CD4-positive, CD25-positive, alpha-beta regulatory T cell (primary cell): ENCODE measurements at regions not wholly inside any gene's neighbourhood (a gene's known extent, or its start where the extent isn't known, plus 50 kb on each side); places are given as distances from the start of the nearest gene placed in this dataset.

Experiments used
- ATAC-seq, 2 donors: fragments of 150-1000 bp; cut with Tn5 transposase; one replicate each; pipeline ENCODE4 v1.10.0; 2021; ENCODE audit warnings: low read depth in 2 of 2, moderate number of reproducible peaks in 2 of 2, moderate library complexity in 1 of 2
- DNase-seq, 3 donors: peaks; one replicate each; pipeline versions ENCODE4 v3.0.0 to v3.0.0-alpha.2; 2012 to 2022; ENCODE audit warnings: mixed read lengths in 1 of 3
- H3K27ac ChIP-seq: one replicate; pipeline ENCODE4 v1.7.0; 2013; ENCODE audit warnings: mild to moderate bottlenecking, low read length; ENCODE audit not compliant: insufficient read depth, poor library complexity, severe bottlenecking
- H3K27me3 ChIP-seq: one replicate; pipeline ENCODE4 v1.7.0; 2013; ENCODE audit warnings: low read length; ENCODE audit not compliant: control insufficient read depth, insufficient read depth
- H3K36me3 ChIP-seq: one replicate; pipeline ENCODE4 v1.7.0; 2013; ENCODE audit warnings: mild to moderate bottlenecking, low read length, moderate library complexity; ENCODE audit not compliant: control insufficient read depth, insufficient read depth
- H3K4me1 ChIP-seq: 2 replicates; pipeline ENCODE4 v1.7.0; 2013; ENCODE audit warnings: mild to moderate bottlenecking, low read length; ENCODE audit not compliant: insufficient read depth, control insufficient read depth, poor library complexity, severe bottlenecking
- H3K4me3 ChIP-seq: one replicate; pipeline ENCODE4 v1.7.0; 2013; ENCODE audit warnings: low read depth, mild to moderate bottlenecking, low read length, moderate library complexity
- H3K9me3 ChIP-seq, 2 experiments: 1 replicate in 1 of 2; 2 replicates in 1 of 2; pipeline ENCODE4 v1.7.0; 2013; ENCODE audit warnings: low read length in 2 of 2, mild to moderate bottlenecking in 1 of 2, moderate library complexity in 1 of 2; ENCODE audit not compliant: control insufficient read depth in 2 of 2
- H3K27ac Mint-ChIP-seq, 3 donors: one replicate each; pipeline ENCODE4 v1.8.0; 2020 to 2022; ENCODE audit warnings: mild to moderate bottlenecking in 3 of 3, mixed read lengths in 3 of 3, moderate library complexity in 2 of 3
- H3K27me3 Mint-ChIP-seq: one replicate; pipeline ENCODE4 v1.8.0; 2022; ENCODE audit warnings: mild to moderate bottlenecking, mixed read lengths
- H3K36me3 Mint-ChIP-seq: one replicate; pipeline ENCODE4 v1.8.0; 2020; ENCODE audit warnings: mixed read lengths
- H3K4me1 Mint-ChIP-seq, 4 donors: one replicate each; pipeline ENCODE4 v1.8.0; 2020 to 2022; ENCODE audit warnings: mixed read lengths in 4 of 4, mild to moderate bottlenecking in 1 of 4
- H3K4me3 Mint-ChIP-seq, 4 donors: one replicate each; pipeline ENCODE4 v1.8.0; 2020 to 2022; ENCODE audit warnings: mild to moderate bottlenecking in 4 of 4, mixed read lengths in 4 of 4, moderate library complexity in 3 of 4
- H3K9me3 Mint-ChIP-seq, 7 donors: one replicate each; pipeline ENCODE4 v1.8.0; 2020 to 2022; ENCODE audit warnings: mixed read lengths in 7 of 7, mild to moderate bottlenecking in 3 of 7, moderate library complexity in 2 of 7

DNA sequence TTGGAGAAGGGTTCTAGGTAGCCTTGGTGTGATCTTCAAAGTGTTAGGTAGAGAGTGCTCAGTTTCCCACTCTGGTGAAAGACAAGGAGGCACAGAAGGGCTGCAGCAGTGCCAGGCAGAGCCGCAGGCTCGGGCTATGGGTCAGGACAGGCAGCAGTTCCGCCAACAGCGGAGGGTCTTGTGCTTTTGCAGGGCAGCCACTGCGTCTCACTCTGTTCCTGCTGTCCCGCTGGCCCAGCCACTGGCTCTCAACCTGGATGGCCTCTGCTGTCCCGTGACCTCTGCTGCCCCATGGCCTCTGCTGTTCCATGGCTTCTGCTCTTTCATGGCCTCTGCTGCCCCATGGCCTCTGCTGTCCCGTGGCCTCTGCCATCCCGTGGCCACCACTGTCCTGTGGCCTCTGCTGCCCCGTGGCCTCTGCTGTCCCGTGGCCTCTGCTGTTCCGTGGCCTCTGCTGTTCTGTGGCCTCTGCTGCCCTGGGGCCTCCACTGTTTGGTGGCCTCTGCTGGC, 175.7 kb downstream of the URI1 start:
- Histone ChIP-seq H3K36me3 (no peaks in the 10 kb centered on the region), H3K4me1 (no peaks in the 10 kb centered on the region), H3K4me3 (no peak overlapping the region), H3K9me3 (no peaks in the 10 kb centered on the region), H3K27me3 (no peaks in the 10 kb centered on the region), H3K27ac (no peak overlapping the region)
- Mint-ChIP-seq H3K36me3 (no peaks in the 10 kb centered on the region), H3K27me3 (no peaks in the 10 kb centered on the region), H3K27ac (no peak overlapping the region), H3K9me3 (no peaks in the 10 kb centered on the region), H3K4me1 (no peaks in the 10 kb centered on the region), H3K4me3 (no peak overlapping the region)
- DNase-seq, result no peak
- no peak for ATAC-seq

DNA sequence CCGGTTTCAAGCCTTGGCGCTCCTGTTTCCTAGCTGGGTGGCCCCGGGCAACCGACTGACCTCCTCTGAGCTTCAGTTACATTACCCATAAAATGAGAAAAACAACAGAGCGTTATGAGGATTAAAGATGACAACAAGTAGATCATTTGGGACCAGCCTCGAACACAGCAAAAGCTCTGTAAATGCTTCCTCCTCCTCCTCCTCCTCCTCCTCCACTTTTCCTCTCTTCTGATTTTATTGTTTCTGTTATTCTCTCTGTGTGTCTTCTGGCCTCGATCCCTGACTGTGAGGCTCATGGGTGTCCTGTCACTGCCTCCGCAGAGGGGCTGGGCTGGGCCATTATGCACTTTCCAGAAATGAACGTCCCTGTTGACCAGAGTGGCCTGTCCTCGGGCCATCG, 176.2 kb downstream of the URI1 start:
- Mint-ChIP-seq H3K4me3 (no peak overlapping the region), H3K27ac (no peak overlapping the region), H3K36me3 (no peaks in the 10 kb centered on the region), H3K4me1 (no peaks in the 10 kb centered on the region), H3K27me3 (no peaks in the 10 kb centered on the region), H3K9me3 (no peaks in the 10 kb centered on the region)
- ATAC-seq (no peak), DNase-seq (no peak)
- H3K27ac ChIP-seq, result no peak overlapping the region
- H3K4me1 ChIP-seq, result no peaks in the 10 kb centered on the region
- H3K36me3 ChIP-seq, result no peaks in the 10 kb centered on the region
- no peaks in the 10 kb centered on the region for H3K9me3 ChIP-seq
- no peak overlapping the region for H3K4me3 ChIP-seq
- H3K27me3 ChIP-seq, result no peaks in the 10 kb centered on the region

DNA sequence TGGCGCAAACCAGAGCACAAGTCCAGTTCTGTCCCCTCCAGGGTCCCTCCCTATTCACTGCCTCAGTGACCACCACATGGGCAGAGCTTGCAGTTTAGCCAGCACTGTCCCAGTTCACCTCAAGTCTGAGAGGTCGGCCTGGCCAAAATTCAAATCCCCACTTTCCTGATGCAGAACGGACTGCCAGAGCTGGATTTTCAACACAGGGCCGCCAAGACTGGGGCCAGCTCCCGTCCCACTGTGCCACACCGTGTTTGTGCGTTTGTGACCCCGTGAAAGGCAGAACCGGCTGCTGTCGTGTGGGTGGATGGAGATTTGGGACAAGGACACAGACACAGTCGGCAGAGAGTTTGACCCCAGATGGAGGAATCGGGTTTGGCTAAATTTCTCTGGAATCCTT, 176.7 kb downstream of the URI1 start:
- H3K4me3 Mint-ChIP-seq, result no peak overlapping the region
- no peaks in the 10 kb centered on the region for H3K36me3 ChIP-seq
- H3K27me3 ChIP-seq, result no peaks in the 10 kb centered on the region
- no peaks in the 10 kb centered on the region for H3K9me3 ChIP-seq
- H3K4me1 Mint-ChIP-seq, result no peaks in the 10 kb centered on the region
- ATAC-seq (no peak), DNase-seq (no peak)
- H3K27ac Mint-ChIP-seq, result no peak overlapping the region
- no peaks in the 10 kb centered on the region for H3K36me3 Mint-ChIP-seq
- no peaks in the 10 kb centered on the region for H3K9me3 Mint-ChIP-seq
- no peak overlapping the region for H3K4me3 ChIP-seq
- H3K4me1 ChIP-seq, result no peaks in the 10 kb centered on the region
- no peaks in the 10 kb centered on the region for H3K27me3 Mint-ChIP-seq
- H3K27ac ChIP-seq, result no peak overlapping the region

DNA sequence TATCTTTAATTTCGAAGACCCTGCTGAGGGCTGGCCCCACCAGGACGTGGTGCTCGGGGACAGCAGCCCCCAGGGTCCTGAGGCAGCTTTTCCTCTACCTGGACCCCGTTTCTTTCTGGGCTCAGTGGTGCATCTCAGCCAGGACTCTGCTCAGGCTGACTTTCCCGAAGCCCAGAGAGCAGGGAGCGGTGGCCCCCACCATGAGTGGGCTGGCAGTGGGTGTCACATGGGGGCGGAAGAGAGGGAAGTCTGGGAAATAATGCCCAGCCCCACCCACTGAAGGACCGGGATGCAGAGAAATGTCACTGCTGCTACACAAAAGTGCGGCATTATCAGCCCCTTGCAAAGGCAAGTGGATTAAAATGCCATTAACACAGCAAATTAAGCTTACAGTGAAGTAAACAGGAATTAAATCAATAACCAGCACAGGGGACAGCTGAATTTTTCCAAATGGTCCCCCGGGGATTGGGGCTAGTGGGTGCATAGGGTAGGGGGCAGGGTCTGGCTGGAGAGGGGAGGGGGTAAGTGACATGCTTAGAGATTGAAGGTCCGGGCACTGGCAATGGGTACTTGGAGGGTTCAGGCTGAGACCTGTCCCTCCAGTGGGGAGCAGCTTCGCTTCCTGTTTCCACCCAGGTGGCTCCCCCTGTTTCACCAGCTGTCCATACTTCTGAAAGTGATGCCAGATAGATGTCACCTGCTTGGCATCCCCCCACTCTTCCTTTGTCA, 177.3 kb downstream of the URI1 start:
- no peaks in the 10 kb centered on the region for H3K4me1 ChIP-seq
- no peak overlapping the region for H3K27ac ChIP-seq
- H3K4me3 ChIP-seq, result no peak overlapping the region
- no peak for ATAC-seq
- H3K4me3 Mint-ChIP-seq, result no peak overlapping the region
- no peak for DNase-seq
- no peaks in the 10 kb centered on the region for H3K36me3 Mint-ChIP-seq
- no peaks in the 10 kb centered on the region for H3K9me3 Mint-ChIP-seq
- H3K4me1 Mint-ChIP-seq, result no peaks in the 10 kb centered on the region
- H3K27ac Mint-ChIP-seq, result no peak overlapping the region
- H3K27me3 Mint-ChIP-seq, result no peaks in the 10 kb centered on the region
- H3K9me3 ChIP-seq, result no peaks in the 10 kb centered on the region
- H3K36me3 ChIP-seq, result no peaks in the 10 kb centered on the region
- H3K27me3 ChIP-seq, result no peaks in the 10 kb centered on the region

DNA sequence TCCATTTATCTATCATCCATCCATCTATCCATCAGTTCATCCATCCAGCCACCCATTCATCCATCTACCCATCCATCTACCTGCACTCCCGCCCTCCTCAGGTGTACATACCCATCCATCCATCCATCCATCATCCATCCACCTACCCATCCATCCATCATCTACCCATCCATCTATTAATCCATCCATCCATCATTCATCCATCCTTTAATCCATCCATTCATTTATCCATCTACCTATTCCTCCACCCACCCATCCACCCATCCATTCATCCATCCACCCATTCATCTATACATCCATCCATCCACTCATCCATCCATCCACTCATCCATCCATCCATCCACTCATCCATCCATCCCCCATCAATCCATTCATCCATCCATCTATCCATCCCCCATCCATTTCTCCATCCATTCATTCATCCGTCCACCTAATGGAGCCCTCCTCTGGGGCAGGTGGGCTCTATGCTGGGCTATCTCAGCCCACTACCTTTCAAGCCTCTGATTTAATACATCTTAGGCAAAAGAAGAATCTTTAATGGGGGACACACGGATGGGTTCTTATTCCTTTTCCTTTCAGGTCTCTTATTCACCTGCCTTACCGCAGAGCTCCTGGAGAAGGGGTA, 178.9 kb downstream of the URI1 start:
- Mint-ChIP-seq H3K4me3 (no peak overlapping the region), H3K27ac (no peak overlapping the region), H3K4me1 (no peaks in the 10 kb centered on the region), H3K36me3 (no peaks in the 10 kb centered on the region), H3K9me3 (no peaks in the 10 kb centered on the region), H3K27me3 (no peaks in the 10 kb centered on the region)
- Histone ChIP-seq H3K4me3 (no peak overlapping the region), H3K4me1 (no peaks in the 10 kb centered on the region), H3K36me3 (no peaks in the 10 kb centered on the region), H3K27ac (no peak overlapping the region), H3K9me3 (no peaks in the 10 kb centered on the region), H3K27me3 (no peaks in the 10 kb centered on the region)
- no peak for DNase-seq
- ATAC-seq, result no peak

DNA sequence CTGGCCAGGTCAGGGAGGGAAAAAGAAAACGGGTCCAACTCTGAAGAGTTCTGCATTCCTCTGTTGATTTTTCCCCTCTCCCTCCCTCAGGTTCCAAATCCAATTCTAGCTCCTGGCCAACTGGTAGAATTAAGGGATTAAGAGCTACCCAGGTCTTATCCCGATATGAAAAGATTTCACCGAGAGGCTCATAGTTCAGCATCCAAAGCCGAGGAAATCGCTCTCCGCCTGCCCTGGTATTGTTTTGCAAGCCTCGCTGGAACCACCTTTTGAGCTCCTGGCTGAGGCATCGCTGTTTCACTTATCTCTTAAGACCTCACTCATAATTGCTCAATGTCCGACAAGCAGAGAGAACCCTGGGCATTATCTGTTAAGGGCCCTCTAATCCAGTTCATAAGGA, 180.4 kb downstream of the URI1 start:
- no peak for DNase-seq
- H3K9me3 Mint-ChIP-seq, result no peaks in the 10 kb centered on the region

DNA sequence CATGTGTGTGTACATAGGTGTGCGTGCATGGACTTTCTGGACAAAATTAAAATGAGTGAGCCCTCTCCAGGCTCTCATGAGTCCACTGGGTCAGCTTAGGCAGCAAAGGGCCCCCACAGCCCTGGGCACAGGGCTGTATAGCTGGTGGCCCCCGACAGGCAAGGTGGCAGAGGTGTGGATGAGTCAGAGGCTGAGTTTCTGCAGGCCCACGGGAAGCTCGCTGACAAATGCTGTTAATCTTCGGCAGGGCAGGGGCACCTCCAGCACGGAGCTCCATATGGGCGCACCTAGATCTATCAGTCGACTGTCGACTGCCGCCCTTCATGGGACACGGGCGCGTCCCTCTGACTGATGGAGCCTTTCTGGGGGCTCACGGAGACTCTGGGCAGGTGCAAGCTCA, 181.1 kb downstream of the URI1 start:
- no peaks in the 10 kb centered on the region for H3K4me1 ChIP-seq
- Mint-ChIP-seq H3K4me1 (no peaks in the 10 kb centered on the region), H3K27me3 (no peaks in the 10 kb centered on the region), H3K9me3 (no peaks in the 10 kb centered on the region), H3K4me3 (no peak overlapping the region), H3K36me3 (no peaks in the 10 kb centered on the region), H3K27ac (no peak overlapping the region)
- no peaks in the 10 kb centered on the region for H3K36me3 ChIP-seq
- H3K27ac ChIP-seq, result no peak overlapping the region
- H3K9me3 ChIP-seq, result no peaks in the 10 kb centered on the region
- H3K27me3 ChIP-seq, result no peaks in the 10 kb centered on the region
- no peak overlapping the region for H3K4me3 ChIP-seq
- no peak for DNase-seq
- no peak for ATAC-seq

More for the DNA sequence above, 180.4 kb downstream of the URI1 start:
- Histone ChIP-seq H3K27me3 (no peaks in the 10 kb centered on the region), H3K27ac (no peak overlapping the region), H3K36me3 (no peaks in the 10 kb centered on the region), H3K4me1 (no peaks in the 10 kb centered on the region), H3K9me3 (no peaks in the 10 kb centered on the region), H3K4me3 (no peak overlapping the region)
- ATAC-seq, result no peak
- no peak overlapping the region for H3K4me3 Mint-ChIP-seq
- no peak overlapping the region for H3K27ac Mint-ChIP-seq
- no peaks in the 10 kb centered on the region for H3K4me1 Mint-ChIP-seq
- no peaks in the 10 kb centered on the region for H3K36me3 Mint-ChIP-seq
- no peaks in the 10 kb centered on the region for H3K27me3 Mint-ChIP-seq

DNA sequence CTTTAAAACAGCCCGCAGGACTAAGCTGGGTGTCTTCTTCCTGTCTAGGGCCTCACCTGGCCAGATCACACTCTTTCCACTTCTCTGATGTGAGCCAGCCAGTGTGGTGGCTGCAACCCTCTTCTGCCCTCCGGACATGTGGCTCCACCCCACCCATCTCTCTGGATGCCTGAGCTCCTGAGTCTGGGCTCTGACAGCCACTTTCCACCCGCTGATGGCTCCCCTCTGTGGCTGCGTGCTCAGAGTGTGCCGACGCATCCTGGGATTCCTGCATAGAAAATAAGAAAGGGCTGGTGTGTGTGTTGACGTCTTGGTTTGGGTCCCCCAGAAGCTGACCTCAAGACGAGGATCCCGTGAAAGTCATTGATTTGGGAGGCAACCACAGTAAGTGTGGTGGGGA, 181.6 kb downstream of the URI1 start:
- no peak overlapping the region for H3K27ac ChIP-seq
- H3K4me1 ChIP-seq, result no peaks in the 10 kb centered on the region
- Mint-ChIP-seq H3K36me3 (no peaks in the 10 kb centered on the region), H3K9me3 (no peaks in the 10 kb centered on the region), H3K27me3 (no peaks in the 10 kb centered on the region), H3K4me1 (no peaks in the 10 kb centered on the region), H3K4me3 (no peak overlapping the region), H3K27ac (no peak overlapping the region)
- ATAC-seq (no peak), DNase-seq (no peak)
- no peaks in the 10 kb centered on the region for H3K27me3 ChIP-seq
- no peaks in the 10 kb centered on the region for H3K36me3 ChIP-seq
- H3K9me3 ChIP-seq, result no peaks in the 10 kb centered on the region
- no peak overlapping the region for H3K4me3 ChIP-seq
